IMR-90 (cell line): ENCODE measurements at regions not wholly inside any gene's neighbourhood (a gene's known extent, or its start where the extent isn't known, plus 50 kb on each side); places are given as distances from the start of the nearest gene placed in this dataset.

Source experiments
- ATAC-seq: fragments of 200-7000 bp; cut with Tn5 transposase; 2 replicates; pipeline ENCODE4 v1.9.1; 2020; ENCODE audit warnings: low read depth, mild to moderate bottlenecking, moderate library complexity
- BruUV-seq: library from RNA; stranded (reverse); fragments of 400-500 nt; replicated peaks from 2 replicates; lab custom pipeline; 2021; lab: Mats Ljungman, UMichigan
- CTCF ChIA-PET: fragments of 300-600 bp; formaldehyde crosslinking; extraction: SDS; loops from one replicate; lab custom pipeline; 2021; ENCODE audit warnings: antibody characterized with exemption; lab: Yijun Ruan, JAX
- POLR2A ChIA-PET: fragments of 300-600 bp; sonication (Branson Sonifier 250); formaldehyde crosslinking; loops from one replicate; lab custom pipeline; 2022; ENCODE audit warnings: antibody characterized with exemption; ENCODE audit not compliant: unreplicated experiment; lab: Charles Lee
- DNase-seq: peaks from one replicate; pipeline ENCODE4 v3.0.0; 2013
- H2AFZ ChIP-seq: replicated peaks from 2 replicates; pipeline ENCODE3; 2013; ENCODE audit warnings: low read length, mild to moderate bottlenecking; ENCODE audit not compliant: poor library complexity
- H2AK5ac ChIP-seq: 2 replicates; pipeline ENCODE4 v1.6.1; 2013; ENCODE audit warnings: low read depth, low read length, inconsistent platforms
- H2AK9ac ChIP-seq: replicated peaks from 2 replicates; pipeline ENCODE3; 2013; ENCODE audit warnings: mild to moderate bottlenecking, low read depth, low read length, moderate library complexity; ENCODE audit not compliant: poor library complexity
- H2BK120ac ChIP-seq: 2 replicates; pipeline ENCODE4 v1.6.1; 2013; ENCODE audit warnings: low read depth, low read length, inconsistent platforms
- H2BK15ac ChIP-seq: 3 replicates; pipeline ENCODE4 v1.6.1; 2013; ENCODE audit warnings: low read depth, low read length, inconsistent platforms
- H2BK20ac ChIP-seq: 2 replicates; pipeline ENCODE4 v1.6.1; 2013; ENCODE audit warnings: low read depth, mild to moderate bottlenecking, inconsistent platforms, low read length, moderate library complexity
- H2BK5ac ChIP-seq: 2 replicates; pipeline ENCODE4 v1.6.1; 2013; ENCODE audit warnings: mild to moderate bottlenecking, low read depth, low read length, inconsistent platforms; ENCODE audit not compliant: poor library complexity, severe bottlenecking
- H3K14ac ChIP-seq: replicated peaks from 2 replicates; pipeline ENCODE4 v1.6.1; 2013; ENCODE audit warnings: low read depth, low read length, inconsistent platforms
- H3K18ac ChIP-seq: 2 replicates; pipeline ENCODE4 v1.6.1; 2013; ENCODE audit warnings: low read depth, low read length, control low read depth
- H3K23ac ChIP-seq: 2 replicates; pipeline ENCODE4 v1.6.1; 2013; ENCODE audit warnings: low read depth, low read length, inconsistent platforms
- H3K27ac ChIP-seq: 2 replicates; pipeline ENCODE4 v1.5.1; 2013; ENCODE audit warnings: mild to moderate bottlenecking, control low read depth, low read length; ENCODE audit not compliant: insufficient read depth
- H3K27me3 ChIP-seq: 2 replicates; pipeline ENCODE4 v1.6.1; 2013; ENCODE audit warnings: low read length; ENCODE audit not compliant: control insufficient read depth, insufficient read depth
- H3K36me3 ChIP-seq: 2 replicates; pipeline ENCODE4 v1.6.1; 2013; ENCODE audit warnings: low read length, mixed read lengths; ENCODE audit not compliant: control insufficient read depth, insufficient read depth
- H3K4ac ChIP-seq: 2 replicates; pipeline ENCODE4 v1.6.1; 2013; ENCODE audit warnings: low read depth, low read length, inconsistent platforms
- H3K4me1 ChIP-seq: 2 replicates; pipeline ENCODE4 v1.6.1; 2013; ENCODE audit warnings: low read length, mixed read lengths; ENCODE audit not compliant: control insufficient read depth, insufficient read depth
- H3K4me2 ChIP-seq: 2 replicates; pipeline ENCODE4 v1.6.1; 2013; ENCODE audit warnings: low read depth, mild to moderate bottlenecking, control low read depth, low read length, moderate library complexity
- H3K4me3 ChIP-seq: 2 replicates; pipeline ENCODE4 v1.5.1; 2013; ENCODE audit warnings: low read depth, mild to moderate bottlenecking, control low read depth, low read length, moderate library complexity; ENCODE audit not compliant: insufficient read depth
- H3K56ac ChIP-seq: 2 replicates; pipeline ENCODE4 v1.6.1; 2013; ENCODE audit warnings: low read length, inconsistent platforms; ENCODE audit not compliant: insufficient read depth; ENCODE audit errors: extremely low read depth
- H3K79me1 ChIP-seq, 2 experiments: 2 replicates each; pipeline ENCODE4 v1.6.1; 2013; ENCODE audit warnings: low read length in 2 of 2, inconsistent platforms in 1 of 2, low read depth in 1 of 2
- H3K9ac ChIP-seq: 2 replicates; pipeline ENCODE4 v1.6.1; 2013; ENCODE audit warnings: low read depth, low read length, control low read depth
- H3K9me1 ChIP-seq: 2 replicates; pipeline ENCODE4 v1.6.1; 2013; ENCODE audit warnings: low read length, inconsistent platforms; ENCODE audit not compliant: insufficient read depth
- H3K9me3 ChIP-seq: 2 replicates; pipeline ENCODE4 v1.6.1; 2013; ENCODE audit warnings: low read length; ENCODE audit not compliant: control insufficient read depth, insufficient read depth
- H4K20me1 ChIP-seq: 2 replicates; pipeline ENCODE4 v1.6.1; 2013; ENCODE audit warnings: low read length, inconsistent platforms; ENCODE audit not compliant: insufficient read depth
- H4K5ac ChIP-seq: 2 replicates; pipeline ENCODE4 v1.6.1; 2013; ENCODE audit warnings: mild to moderate bottlenecking, low read depth, low read length, control low read depth
- H4K8ac ChIP-seq, 2 experiments: 2 replicates each; pipeline ENCODE4 v1.6.1; 2013; ENCODE audit warnings: low read depth in 2 of 2, low read length in 2 of 2, control low read depth in 1 of 2, inconsistent platforms in 1 of 2
- H4K91ac ChIP-seq: 2 replicates; pipeline ENCODE4 v1.6.1; 2013; ENCODE audit warnings: low read depth, low read length, inconsistent platforms; ENCODE audit not compliant: insufficient read depth
- BHLHE40 ChIP-seq: fragments of 150-350 bp; IDR thresholded peaks from 2 replicates; pipeline ENCODE4 v1.6.1; 2016; ENCODE audit warnings: mild to moderate bottlenecking, low read depth, low read length
- CEBPB ChIP-seq: IDR thresholded peaks from 2 replicates; pipeline ENCODE4 v1.6.1; 2012; ENCODE audit warnings: low read depth, low read length, improper control_type of control experiment
- CHD1 ChIP-seq: IDR thresholded peaks from 2 replicates; pipeline ENCODE4 v1.6.1; 2012; ENCODE audit warnings: low read depth, low read length, improper control_type of control experiment
- FOS ChIP-seq: fragments of 150-350 bp; IDR thresholded peaks from 2 replicates; pipeline ENCODE4 v1.6.1; 2016; ENCODE audit warnings: low read depth, low read length
- MAFK ChIP-seq: IDR thresholded peaks from 2 replicates; pipeline ENCODE4 v1.6.1; 2012; ENCODE audit warnings: low read depth, low read length, improper control_type of control experiment
- MAZ ChIP-seq: IDR thresholded peaks from 2 replicates; pipeline ENCODE4 v1.6.1; 2012; ENCODE audit warnings: low read depth, mild to moderate bottlenecking, low read length, improper control_type of control experiment, moderate library complexity, borderline replicate concordance
- MXI1 ChIP-seq: IDR thresholded peaks from 2 replicates; pipeline ENCODE4 v1.6.1; 2012; ENCODE audit warnings: low read depth, mild to moderate bottlenecking, low read length, moderate library complexity, borderline replicate concordance
- NFE2L2 ChIP-seq: fragments of 150-350 bp; IDR thresholded peaks from 2 replicates; pipeline ENCODE4 v1.6.1; 2016; ENCODE audit warnings: low read depth, mild to moderate bottlenecking, low read length
- POLR2A ChIP-seq: IDR thresholded peaks from 2 replicates; pipeline ENCODE4 v1.6.1; 2012; ENCODE audit warnings: mild to moderate bottlenecking, low read depth, low read length
- RAD21 ChIP-seq: IDR thresholded peaks from 2 replicates; pipeline ENCODE4 v1.6.1; 2012; ENCODE audit warnings: low read length, improper control_type of control experiment
- RCOR1 ChIP-seq: IDR thresholded peaks from 2 replicates; pipeline ENCODE4 v1.6.1; 2012; ENCODE audit warnings: mild to moderate bottlenecking, low read length, improper control_type of control experiment; ENCODE audit not compliant: insufficient replicate concordance
- RFX5 ChIP-seq: IDR thresholded peaks from 2 replicates; pipeline ENCODE4 v1.8.0; 2012; ENCODE audit warnings: low read depth, mild to moderate bottlenecking, low read length, moderate library complexity
- SMC3 ChIP-seq: fragments of 150-350 bp; IDR thresholded peaks from 2 replicates; pipeline ENCODE4 v1.6.1; 2016; ENCODE audit warnings: low read depth, mild to moderate bottlenecking, antibody characterized with exemption, low read length, moderate library complexity
- WGBS, 2 experiments: methylation state at CpG; one replicate each; pipeline versions ENCODE4 v1.1.5 to v1.1.7; 2013; ENCODE audit warnings: missing lambda C conversion rate in 2 of 2; ENCODE audit not compliant: insufficient read length in 1 of 2; ENCODE audit errors: extremely low coverage in 2 of 2; 5-methylcytosine and 5-hydroxymethylcytosine counted together
- dilution Hi-C: fragments of 300-500 bp; cut with HindIII; formaldehyde crosslinking; loops from one replicate; pipeline ENCODE4 v1.14.3; 2018; ENCODE audit warnings: low sequenced_read_pairs; ENCODE audit not compliant: unreplicated experiment
- in situ Hi-C: fragments of 300-500 bp; cut with MboI; formaldehyde crosslinking; loops from 3 replicates; pipeline ENCODE4 v1.14.3; 2019; ENCODE audit warnings: low sequenced_read_pairs, inconsistent platforms, mixed read lengths
- intact Hi-C: fragments of 100-400 bp; cut with micrococcal nuclease; formaldehyde crosslinking; loops from 2 replicates; pipeline ENCODE4 v1.10.0; 2022
- TF ChIP-seq, protein P1 (sequence below): fragments of 150-350 bp; IDR thresholded peaks from 2 replicates; pipeline ENCODE4 v1.6.1; 2017; ENCODE audit warnings: mild to moderate bottlenecking, antibody characterized with exemption, low read length, low read depth
- TF ChIP-seq, protein P2 (sequence below): fragments of 150-350 bp; IDR thresholded peaks from 2 replicates; pipeline ENCODE4 v1.6.1; 2016; ENCODE audit warnings: low read depth, mild to moderate bottlenecking, low read length, moderate library complexity, borderline replicate concordance
- TF ChIP-seq, protein P3 (sequence below): conservative IDR thresholded peaks from 2 replicates; pipeline ENCODE4 v1.5.1; 2012; ENCODE audit warnings: mild to moderate bottlenecking, low read depth, low read length, improper control_type of control experiment

DNA sequence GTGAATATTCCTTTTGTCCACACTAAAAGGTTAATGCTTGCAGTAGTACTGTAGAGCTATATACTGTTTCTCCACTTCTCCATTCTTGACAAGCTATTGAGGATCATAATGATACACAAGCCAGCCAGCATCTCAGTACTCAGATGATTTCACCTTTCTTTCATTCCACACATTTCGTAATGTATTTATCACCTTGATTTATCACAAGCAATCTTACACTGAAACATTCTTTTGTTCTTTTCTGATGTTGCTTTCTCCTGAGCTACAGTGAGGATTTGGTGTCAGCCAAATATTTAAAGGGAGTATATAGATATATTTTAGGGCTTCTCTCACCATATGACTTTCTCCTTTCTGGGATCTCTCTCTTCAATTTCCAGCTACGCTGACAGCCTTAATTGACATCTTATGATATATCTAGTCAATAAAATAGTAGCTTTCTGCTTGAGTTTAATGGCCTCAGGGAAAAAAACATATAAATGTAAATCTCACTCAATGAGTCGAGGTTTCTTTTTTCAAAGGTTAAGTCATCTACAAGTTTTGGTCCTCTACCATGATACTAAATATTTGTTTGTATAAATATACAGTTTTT lies 1327.0 kb downstream of the NSUN3 start:
- dilution Hi-C loops (no loop called here), intact Hi-C loops (no loop called here)
- no CpG with 5 or more reads among the region's 3 CpGs for WGBS, 2 experiments

More for the DNA sequence above, 1327.0 kb downstream of the NSUN3 start:
- peaks cover 6% of the 10 kb centered on the region; the same call in 1 of the 2 replicates for H3K9me3 ChIP-seq
- ATAC-seq, result no peak
- no peak overlapping the region for H2BK5ac ChIP-seq
- no peak overlapping the region for H3K27ac ChIP-seq
- no peak overlapping the region for H3K23ac ChIP-seq
- H3K18ac ChIP-seq, result no peak overlapping the region
- no peaks in the 10 kb centered on the region for H4K20me1 ChIP-seq
- no peak overlapping the region for H2AK5ac ChIP-seq
- H3K4me3 ChIP-seq, result no peak overlapping the region
- no peak overlapping the region for H2BK20ac ChIP-seq
- no peaks in the 10 kb centered on the region for H3K9me1 ChIP-seq
- H2BK120ac ChIP-seq, result no peak overlapping the region
- no peaks in the 10 kb centered on the region for H3K27me3 ChIP-seq
- BruUV-seq, result no TSS peak
- H2AFZ ChIP-seq, result no peak overlapping the region
- H3K56ac ChIP-seq, result no peak overlapping the region
- ChIA-PET POLR2A (no interaction called here), CTCF (no interaction called here)
- no peak for TF ChIP-seq NFE2L2
- no peak for TF ChIP-seq RAD21
- no peak for TF ChIP-seq MXI1
- TF ChIP-seq, protein P1, sequence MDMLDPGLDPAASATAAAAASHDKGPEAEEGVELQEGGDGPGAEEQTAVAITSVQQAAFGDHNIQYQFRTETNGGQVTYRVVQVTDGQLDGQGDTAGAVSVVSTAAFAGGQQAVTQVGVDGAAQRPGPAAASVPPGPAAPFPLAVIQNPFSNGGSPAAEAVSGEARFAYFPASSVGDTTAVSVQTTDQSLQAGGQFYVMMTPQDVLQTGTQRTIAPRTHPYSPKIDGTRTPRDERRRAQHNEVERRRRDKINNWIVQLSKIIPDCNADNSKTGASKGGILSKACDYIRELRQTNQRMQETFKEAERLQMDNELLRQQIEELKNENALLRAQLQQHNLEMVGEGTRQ, result no peak
- TF ChIP-seq, protein P2, sequence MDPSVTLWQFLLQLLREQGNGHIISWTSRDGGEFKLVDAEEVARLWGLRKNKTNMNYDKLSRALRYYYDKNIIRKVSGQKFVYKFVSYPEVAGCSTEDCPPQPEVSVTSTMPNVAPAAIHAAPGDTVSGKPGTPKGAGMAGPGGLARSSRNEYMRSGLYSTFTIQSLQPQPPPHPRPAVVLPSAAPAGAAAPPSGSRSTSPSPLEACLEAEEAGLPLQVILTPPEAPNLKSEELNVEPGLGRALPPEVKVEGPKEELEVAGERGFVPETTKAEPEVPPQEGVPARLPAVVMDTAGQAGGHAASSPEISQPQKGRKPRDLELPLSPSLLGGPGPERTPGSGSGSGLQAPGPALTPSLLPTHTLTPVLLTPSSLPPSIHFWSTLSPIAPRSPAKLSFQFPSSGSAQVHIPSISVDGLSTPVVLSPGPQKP, result no peak
- no peak for TF ChIP-seq POLR2A
- TF ChIP-seq MAFK, result no peak
- TF ChIP-seq CEBPB, result no peak
- TF ChIP-seq FOS, result no peak
- TF ChIP-seq RCOR1, result no peak
- no peak for TF ChIP-seq MAZ
- TF ChIP-seq BHLHE40, result no peak
- no peak for TF ChIP-seq CHD1
- TF ChIP-seq SMC3, result no peak
- TF ChIP-seq, protein P3, sequence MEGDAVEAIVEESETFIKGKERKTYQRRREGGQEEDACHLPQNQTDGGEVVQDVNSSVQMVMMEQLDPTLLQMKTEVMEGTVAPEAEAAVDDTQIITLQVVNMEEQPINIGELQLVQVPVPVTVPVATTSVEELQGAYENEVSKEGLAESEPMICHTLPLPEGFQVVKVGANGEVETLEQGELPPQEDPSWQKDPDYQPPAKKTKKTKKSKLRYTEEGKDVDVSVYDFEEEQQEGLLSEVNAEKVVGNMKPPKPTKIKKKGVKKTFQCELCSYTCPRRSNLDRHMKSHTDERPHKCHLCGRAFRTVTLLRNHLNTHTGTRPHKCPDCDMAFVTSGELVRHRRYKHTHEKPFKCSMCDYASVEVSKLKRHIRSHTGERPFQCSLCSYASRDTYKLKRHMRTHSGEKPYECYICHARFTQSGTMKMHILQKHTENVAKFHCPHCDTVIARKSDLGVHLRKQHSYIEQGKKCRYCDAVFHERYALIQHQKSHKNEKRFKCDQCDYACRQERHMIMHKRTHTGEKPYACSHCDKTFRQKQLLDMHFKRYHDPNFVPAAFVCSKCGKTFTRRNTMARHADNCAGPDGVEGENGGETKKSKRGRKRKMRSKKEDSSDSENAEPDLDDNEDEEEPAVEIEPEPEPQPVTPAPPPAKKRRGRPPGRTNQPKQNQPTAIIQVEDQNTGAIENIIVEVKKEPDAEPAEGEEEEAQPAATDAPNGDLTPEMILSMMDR, result no peak
- no peak for TF ChIP-seq RFX5
- no peak overlapping the region for H2BK15ac ChIP-seq
- no peaks in the 10 kb centered on the region for H3K4me1 ChIP-seq
- H3K14ac ChIP-seq, result no peak overlapping the region
- no peak overlapping the region for H2AK9ac ChIP-seq
- no peak for DNase-seq
- no peak overlapping the region for H4K5ac ChIP-seq
- H4K8ac ChIP-seq, result no peak overlapping the region
- H4K91ac ChIP-seq, result no peak overlapping the region
- H3K4me2 ChIP-seq, result no peak overlapping the region
- no peaks in the 10 kb centered on the region for H3K36me3 ChIP-seq
- no peaks in the 10 kb centered on the region for H3K79me1 ChIP-seq
- no peak overlapping the region for H3K4ac ChIP-seq
- no peak overlapping the region for H3K9ac ChIP-seq
- in situ Hi-C loops, result no loop called here
